Activated T-helper 2 cell treated with anti-CD3 and anti-CD28 coated beads, Interferon-gamma antibody, Interleukin-2, Interleukin-4, amounts not matched to agents 10 μg/mL and 5 μg/mL and 100 μg/mL, durations not matched to agents 14 hours and 24 hours and 36 hours (primary cell): ENCODE measurements at regions not wholly inside any gene's neighbourhood (a gene's known extent, or its start where the extent isn't known, plus 50 kb on each side); places are given as distances from the start of the nearest gene placed in this dataset.

Source experiments
- DNase-seq: peaks from one replicate; pipeline ENCODE4 v3.0.0; 2021; ENCODE audit warnings: low spot score
- H3K27ac Mint-ChIP-seq: one replicate; pipeline ENCODE4 v1.8.0; 2021; ENCODE audit warnings: mixed read lengths
- H3K27me3 Mint-ChIP-seq: one replicate; pipeline ENCODE4 v1.8.0; 2021; ENCODE audit warnings: low read depth, mixed read lengths
- H3K36me3 Mint-ChIP-seq: one replicate; pipeline ENCODE4 v1.8.0; 2021; ENCODE audit warnings: low read depth, mixed read lengths
- H3K4me1 Mint-ChIP-seq: one replicate; pipeline ENCODE4 v1.8.0; 2021; ENCODE audit warnings: low read depth, mixed read lengths
- H3K4me3 Mint-ChIP-seq: one replicate; pipeline ENCODE4 v1.8.0; 2021; ENCODE audit warnings: low read depth, mild to moderate bottlenecking, moderate library complexity, mixed read lengths
- H3K9me3 Mint-ChIP-seq: one replicate; pipeline ENCODE4 v1.8.0; 2021; ENCODE audit warnings: mixed read lengths
- intact Hi-C: fragments of 100-400 bp; cut with micrococcal nuclease; formaldehyde crosslinking; loops from one replicate; pipeline ENCODE4 v1.15.1; 2023

DNA sequence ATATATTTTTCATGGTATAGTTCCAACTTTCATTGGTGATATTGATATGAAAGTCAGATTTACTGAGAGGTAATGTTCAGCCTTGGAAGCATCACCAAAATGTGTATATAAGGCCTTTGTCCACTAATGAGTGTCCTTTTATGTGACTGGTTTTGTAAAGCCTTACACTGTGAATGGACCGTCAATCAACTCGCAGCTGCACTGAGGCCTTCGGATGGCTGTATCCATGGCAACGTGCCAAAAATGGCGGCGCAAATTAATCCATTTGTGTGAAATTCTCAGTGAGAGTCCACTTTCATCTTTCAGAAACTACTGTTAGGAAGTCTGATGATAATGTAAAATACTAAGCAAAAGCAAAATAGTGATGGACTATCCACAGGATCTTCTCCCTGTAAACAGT, 131.7 kb downstream of the SPCS3 start:
- DNase-seq: no peak
- Mint-ChIP-seq H3K36me3 (no peaks in the 10 kb centered on the region), H3K27me3 (no peaks in the 10 kb centered on the region), H3K4me3 (no peak overlapping the region), H3K27ac (no peak overlapping the region), H3K9me3 (no peaks in the 10 kb centered on the region), H3K4me1 (no peaks in the 10 kb centered on the region)
- intact Hi-C loops: no loop called here

DNA sequence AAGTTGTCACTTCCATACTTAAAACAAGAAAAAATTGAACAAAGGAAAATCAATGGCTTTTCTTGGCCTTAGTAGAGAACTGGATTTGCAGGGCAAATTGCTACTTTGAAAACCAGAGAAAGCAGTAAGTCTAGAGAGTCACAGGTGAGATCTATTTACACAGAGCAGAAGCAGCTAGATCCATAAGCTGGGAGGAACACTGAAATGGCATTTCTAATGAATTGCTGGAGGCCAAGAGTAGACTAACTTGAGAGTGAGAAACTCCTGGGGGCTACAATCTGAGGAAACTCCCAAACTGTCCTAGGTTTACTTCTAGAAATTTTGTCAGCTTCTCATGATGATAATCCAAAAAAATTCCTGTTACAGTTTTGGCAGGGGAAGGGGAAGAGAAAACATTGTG, 133.3 kb downstream of the SPCS3 start:
- no peaks in the 10 kb centered on the region for H3K27me3 Mint-ChIP-seq
- no peaks in the 10 kb centered on the region for H3K9me3 Mint-ChIP-seq
- H3K27ac Mint-ChIP-seq: no peak overlapping the region
- H3K4me1 Mint-ChIP-seq: no peaks in the 10 kb centered on the region
- DNase-seq: no peak
- H3K4me3 Mint-ChIP-seq: no peak overlapping the region
- H3K36me3 Mint-ChIP-seq: no peaks in the 10 kb centered on the region
- intact Hi-C loops: no loop called here

DNA sequence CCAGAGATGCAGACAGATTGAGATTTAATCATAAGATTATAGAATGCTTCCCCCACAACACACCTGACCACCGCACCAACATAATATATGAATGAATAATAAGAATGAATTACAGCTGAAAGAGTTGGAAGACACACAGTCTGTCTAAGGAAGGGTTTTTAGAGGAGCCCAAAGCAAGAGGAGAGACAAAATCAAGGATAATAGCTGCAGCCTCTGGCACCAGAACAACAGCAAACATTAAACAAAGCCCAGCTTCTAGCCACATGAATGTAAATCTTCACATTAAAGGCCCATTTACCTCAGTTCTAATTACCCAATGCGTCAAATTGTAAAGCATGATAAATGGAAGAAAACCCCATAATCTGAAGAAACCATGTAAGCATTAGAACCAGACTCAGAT, 133.9 kb downstream of the SPCS3 start:
- Mint-ChIP-seq H3K4me1 (no peaks in the 10 kb centered on the region), H3K27me3 (no peaks in the 10 kb centered on the region), H3K4me3 (no peak overlapping the region), H3K27ac (no peak overlapping the region), H3K9me3 (no peaks in the 10 kb centered on the region), H3K36me3 (no peaks in the 10 kb centered on the region)
- intact Hi-C loops: no loop called here
- no peak for DNase-seq

DNA sequence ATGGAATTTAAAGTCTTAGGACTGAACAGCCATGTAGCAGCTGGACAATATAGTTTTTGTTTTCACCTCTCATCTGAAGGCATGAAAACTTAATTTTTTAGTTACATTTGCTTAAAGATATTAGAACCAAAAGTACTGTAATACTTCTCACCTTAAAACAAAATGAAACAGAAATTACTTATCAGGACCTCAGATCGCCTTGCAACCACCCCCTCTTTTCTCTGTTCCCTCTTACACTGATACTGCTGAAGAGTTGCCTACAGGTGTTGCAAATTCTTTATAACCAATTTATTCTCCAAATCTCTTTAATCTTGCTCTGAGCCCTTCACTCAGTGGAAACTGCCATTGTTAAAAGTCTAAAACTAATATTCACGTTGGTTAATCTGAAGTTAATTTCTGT, 145.0 kb downstream of the SPCS3 start:
- Mint-ChIP-seq H3K27me3 (no peaks in the 10 kb centered on the region), H3K4me1 (peaks cover 5% of the 10 kb centered on the region), H3K36me3 (no peaks in the 10 kb centered on the region), H3K27ac (no peak overlapping the region), H3K4me3 (no peak overlapping the region), H3K9me3 (no peaks in the 10 kb centered on the region)
- DNase-seq: no peak
- intact Hi-C loops: loop anchor here (2.0 kb wide), 1 partner anchor 14 kb away; no protein-coding TSS in a partner anchor

DNA sequence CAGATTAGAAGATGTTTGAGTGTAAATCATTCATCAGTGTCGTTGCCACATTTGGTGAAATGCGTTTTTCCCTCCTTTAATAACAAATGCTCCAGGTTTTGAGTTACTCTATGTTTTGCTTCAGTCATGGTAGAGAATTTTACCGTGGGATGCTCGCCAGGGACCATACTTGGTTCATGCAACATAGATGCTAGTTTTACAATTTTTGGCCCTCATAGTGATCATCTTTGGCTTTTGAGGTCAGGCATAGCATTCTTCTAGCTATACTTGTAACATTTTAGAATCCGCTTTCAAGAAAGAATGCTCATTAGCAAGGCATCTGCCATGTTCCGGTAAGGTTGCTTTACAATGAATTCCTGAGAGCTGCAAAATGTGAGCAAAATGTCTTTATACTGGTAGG, 147.2 kb downstream of the SPCS3 start:
- Mint-ChIP-seq H3K36me3 (no peaks in the 10 kb centered on the region), H3K27ac (no peak overlapping the region), H3K9me3 (no peaks in the 10 kb centered on the region), H3K27me3 (no peaks in the 10 kb centered on the region), H3K4me1 (peaks cover 5% of the 10 kb centered on the region), H3K4me3 (no peak overlapping the region)
- intact Hi-C loops: no loop called here
- DNase-seq: no peak

DNA sequence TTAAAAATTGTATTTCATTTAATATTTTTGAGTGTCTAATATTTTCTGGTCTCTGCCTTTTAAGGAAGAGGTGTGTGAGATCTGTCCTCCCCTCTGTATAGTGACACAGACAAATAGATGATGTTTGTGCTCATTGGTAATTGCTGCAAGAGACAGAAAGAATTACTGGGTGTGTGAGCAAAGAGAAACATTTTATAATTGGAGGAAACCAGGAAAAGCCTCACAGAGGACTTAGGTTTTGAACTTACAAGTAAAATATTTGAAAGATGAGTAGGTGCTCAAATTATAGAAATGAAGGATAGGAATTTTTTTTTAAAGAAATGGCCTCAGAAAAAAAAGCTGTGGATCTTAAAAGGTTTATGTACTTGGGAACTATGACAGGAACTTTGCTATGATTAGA, 149.8 kb downstream of the SPCS3 start:
- Mint-ChIP-seq H3K27ac (no peak overlapping the region), H3K9me3 (no peaks in the 10 kb centered on the region), H3K4me1 (peaks cover 5% of the 10 kb centered on the region), H3K4me3 (no peak overlapping the region), H3K36me3 (no peaks in the 10 kb centered on the region), H3K27me3 (no peaks in the 10 kb centered on the region)
- intact Hi-C loops: no loop called here
- DNase-seq: no peak

DNA sequence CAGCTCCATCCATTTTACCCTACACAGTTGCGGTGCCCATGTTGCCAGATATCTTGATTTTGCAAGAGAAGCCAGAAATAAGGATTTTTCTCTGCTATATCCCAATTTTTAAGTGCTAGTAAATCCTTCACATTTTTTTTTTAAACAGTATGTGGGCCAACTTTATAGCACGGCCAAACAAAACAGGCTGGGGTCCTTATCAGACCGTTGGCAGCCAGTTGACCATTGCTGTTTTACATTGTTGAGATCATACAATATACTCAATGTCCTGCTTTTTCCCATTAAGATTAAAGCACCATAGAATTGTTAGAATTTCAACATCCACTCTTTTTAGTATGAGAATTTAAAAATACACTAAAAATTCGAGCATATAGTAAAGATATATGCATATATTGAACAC, 150.9 kb downstream of the SPCS3 start:
- no peaks in the 10 kb centered on the region for H3K36me3 Mint-ChIP-seq
- H3K4me3 Mint-ChIP-seq: no peak overlapping the region
- no peaks in the 10 kb centered on the region for H3K27me3 Mint-ChIP-seq
- intact Hi-C loops: no loop called here
- DNase-seq: no peak
- H3K9me3 Mint-ChIP-seq: no peaks in the 10 kb centered on the region
- no peaks in the 10 kb centered on the region for H3K4me1 Mint-ChIP-seq
- H3K27ac Mint-ChIP-seq: no peak overlapping the region

DNA sequence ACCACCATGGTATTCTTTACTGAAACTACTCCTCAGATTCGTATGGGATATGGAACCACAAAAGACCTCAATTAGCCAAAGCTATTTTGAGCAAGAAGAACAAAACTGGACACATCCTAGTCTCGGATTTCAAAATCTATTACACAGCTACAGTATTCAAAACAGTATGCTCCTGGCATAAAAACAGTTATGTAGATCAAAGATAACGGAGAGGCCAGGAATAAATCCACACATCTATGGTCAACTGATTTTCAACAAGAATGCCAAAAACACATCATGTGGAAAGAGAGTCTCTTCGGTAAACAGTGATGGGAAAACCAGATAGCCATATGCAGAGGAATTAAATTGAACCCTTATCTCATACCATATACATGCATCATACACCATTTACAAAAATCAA, 155.3 kb downstream of the SPCS3 start:
- intact Hi-C loops: no loop called here
- H3K4me3 Mint-ChIP-seq: no peak overlapping the region
- H3K36me3 Mint-ChIP-seq: no peaks in the 10 kb centered on the region
- H3K4me1 Mint-ChIP-seq: peaks cover 4% of the 10 kb centered on the region
- no peak overlapping the region for H3K27ac Mint-ChIP-seq
- DNase-seq: no peak
- peaks cover 6% of the 10 kb centered on the region for H3K9me3 Mint-ChIP-seq
- H3K27me3 Mint-ChIP-seq: no peaks in the 10 kb centered on the region

DNA sequence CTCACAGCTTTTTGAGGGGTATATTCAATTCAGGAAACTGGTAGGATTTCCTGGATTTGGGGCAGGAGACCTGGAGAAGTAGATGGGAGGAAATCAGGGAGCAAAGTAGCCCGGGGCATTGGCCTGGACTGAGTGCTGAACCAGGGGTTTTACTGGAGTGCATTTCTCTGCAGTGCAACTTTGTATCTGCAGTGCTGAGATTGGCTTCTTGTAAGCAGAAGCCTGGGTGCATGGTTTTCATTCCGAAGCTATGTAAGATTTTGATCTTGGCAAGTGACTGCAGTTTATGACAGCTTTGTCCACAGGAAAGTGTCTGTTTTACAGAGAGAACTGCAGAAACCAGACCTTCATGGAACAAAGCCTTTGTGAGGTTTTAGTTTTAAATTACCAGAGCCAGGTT, 158.3 kb downstream of the SPCS3 start:
- H3K27me3 Mint-ChIP-seq: no peaks in the 10 kb centered on the region
- no peak overlapping the region for H3K4me3 Mint-ChIP-seq
- peaks cover 4% of the 10 kb centered on the region for H3K4me1 Mint-ChIP-seq
- H3K9me3 Mint-ChIP-seq: peaks cover 6% of the 10 kb centered on the region
- no peak for DNase-seq
- intact Hi-C loops: loop anchor here (2.0 kb wide), 1 partner anchor 13 kb away; no protein-coding TSS in a partner anchor
- no peak overlapping the region for H3K27ac Mint-ChIP-seq
- H3K36me3 Mint-ChIP-seq: no peaks in the 10 kb centered on the region

DNA sequence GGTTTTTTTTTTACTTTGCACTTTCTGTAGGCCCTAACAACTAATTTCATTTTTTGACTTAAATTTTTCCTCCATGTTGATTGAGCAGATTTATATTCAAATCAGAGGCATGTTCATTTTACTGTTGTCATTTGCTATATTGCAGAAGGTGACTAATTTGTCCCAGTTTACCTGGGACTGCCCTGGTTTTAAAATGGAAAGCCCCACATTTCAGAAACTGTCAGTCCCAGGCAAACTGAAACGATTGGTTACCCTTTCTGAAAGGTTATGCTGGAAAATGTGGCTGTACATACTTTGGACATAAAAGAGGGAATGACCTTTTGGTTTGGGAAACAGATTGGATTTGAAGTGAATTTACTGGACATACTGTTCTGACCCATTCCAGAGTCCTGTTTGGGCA, 160.0 kb downstream of the SPCS3 start:
- H3K4me3 Mint-ChIP-seq: no peak overlapping the region
- no peak for DNase-seq
- peaks cover 6% of the 10 kb centered on the region for H3K9me3 Mint-ChIP-seq
- intact Hi-C loops: loop anchor here (2.0 kb wide), 1 partner anchor 15 kb away; no protein-coding TSS in a partner anchor
- peak overlapping the region; percentile 21 for H3K27ac Mint-ChIP-seq
- H3K36me3 Mint-ChIP-seq: no peaks in the 10 kb centered on the region
- H3K4me1 Mint-ChIP-seq: peaks cover 4% of the 10 kb centered on the region
- H3K27me3 Mint-ChIP-seq: no peaks in the 10 kb centered on the region

DNA sequence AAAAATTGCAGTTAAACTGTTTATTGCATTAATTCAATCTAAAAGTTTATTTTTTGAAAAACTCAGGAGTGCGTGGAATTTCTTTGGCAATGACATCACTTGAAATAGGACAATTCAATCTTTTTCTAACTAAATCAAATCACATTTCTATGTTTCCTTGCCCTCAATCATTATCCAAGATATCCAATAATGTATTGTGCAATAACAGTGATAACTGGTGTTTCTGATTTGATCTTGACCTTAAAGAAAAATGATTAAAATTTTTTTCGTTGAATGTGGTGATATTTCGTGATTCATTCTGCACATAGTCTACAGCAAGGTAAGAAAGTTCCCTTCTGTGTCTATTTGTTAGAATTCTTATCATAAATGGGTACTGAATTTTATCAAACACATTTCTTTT, 163.2 kb downstream of the SPCS3 start:
- no peaks in the 10 kb centered on the region for H3K27me3 Mint-ChIP-seq
- H3K9me3 Mint-ChIP-seq: no peaks in the 10 kb centered on the region
- no peak for DNase-seq
- H3K27ac Mint-ChIP-seq: no peak overlapping the region
- H3K4me1 Mint-ChIP-seq: peaks cover 4% of the 10 kb centered on the region
- H3K36me3 Mint-ChIP-seq: no peaks in the 10 kb centered on the region
- intact Hi-C loops: no loop called here
- no peak overlapping the region for H3K4me3 Mint-ChIP-seq

DNA sequence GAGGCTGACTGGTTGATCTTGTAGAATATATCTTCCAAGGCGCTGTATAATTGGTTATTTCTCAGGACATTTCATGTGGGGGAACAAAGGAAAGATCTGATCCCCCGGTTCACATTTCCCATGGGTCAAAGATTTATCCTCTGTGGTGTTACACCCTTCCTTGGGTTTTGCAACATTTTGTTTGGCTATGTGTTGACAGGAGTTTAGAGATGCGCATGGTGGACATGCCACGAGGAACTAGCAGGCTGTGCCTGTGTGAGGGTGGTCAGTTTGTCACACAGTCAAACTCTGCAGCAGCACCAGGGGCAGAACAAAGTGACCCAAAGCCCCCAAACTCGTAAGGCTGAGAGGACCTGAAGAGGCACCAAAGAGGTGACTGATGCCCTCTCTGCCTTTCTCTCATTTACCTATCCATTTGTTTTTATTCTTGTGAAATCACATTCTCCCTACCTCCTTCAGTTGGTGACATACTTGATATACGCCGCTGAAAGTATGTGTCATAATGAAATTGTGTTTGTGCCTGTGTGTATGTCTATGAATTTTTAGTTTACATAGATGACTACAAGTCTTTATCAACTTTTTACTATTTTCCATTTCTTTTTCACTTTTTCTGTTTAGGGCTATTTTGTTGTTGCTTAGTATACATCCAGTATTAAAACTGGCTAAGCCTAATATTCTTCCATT, 164.7 kb downstream of the SPCS3 start:
- H3K27me3 Mint-ChIP-seq: no peaks in the 10 kb centered on the region
- H3K4me3 Mint-ChIP-seq: no peak overlapping the region
- intact Hi-C loops: no loop called here
- no peak for DNase-seq
- H3K9me3 Mint-ChIP-seq: no peaks in the 10 kb centered on the region
- peaks cover under 1% of the 10 kb centered on the region for H3K4me1 Mint-ChIP-seq
- H3K36me3 Mint-ChIP-seq: no peaks in the 10 kb centered on the region
- H3K27ac Mint-ChIP-seq: no peak overlapping the region

DNA sequence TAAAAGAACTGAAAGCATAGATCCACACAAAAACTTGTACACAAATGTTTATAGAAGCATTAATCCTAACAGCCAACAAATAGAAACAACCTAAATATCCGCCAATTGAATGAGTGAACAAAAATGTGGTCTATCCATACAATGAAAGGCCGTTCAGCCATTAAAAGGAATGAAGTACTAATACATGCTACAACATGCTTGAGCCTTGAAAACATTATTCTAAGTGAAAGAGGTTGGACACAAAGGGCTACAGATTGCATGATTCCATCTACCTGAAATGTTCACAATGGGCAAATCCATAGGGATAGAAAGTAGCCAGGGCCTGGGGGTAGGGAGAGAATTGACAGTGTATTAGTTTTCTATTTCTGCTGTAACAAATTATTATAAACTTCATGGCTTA, 169.2 kb downstream of the SPCS3 start:
- DNase-seq: no peak
- Mint-ChIP-seq H3K27ac (no peak overlapping the region), H3K4me3 (no peak overlapping the region), H3K9me3 (no peaks in the 10 kb centered on the region), H3K4me1 (peaks cover 9% of the 10 kb centered on the region), H3K27me3 (no peaks in the 10 kb centered on the region), H3K36me3 (no peaks in the 10 kb centered on the region)
- intact Hi-C loops: no loop called here
